ENCODE measurements at regions not wholly inside any gene's neighbourhood (a gene's known extent, or its start where the extent isn't known, plus 50 kb on each side); places are given as distances from the start of the nearest gene placed in this dataset.

- H3K27ac ChIP-seq (ENCODE audit: low read length): no peak overlapping the region
- no peaks in the 10 kb centered on the region for H4K20me1 ChIP-seq (ENCODE audit: insufficient read depth, low read length)
- H3K9ac ChIP-seq (ENCODE audit: low read length): no peak overlapping the region
- TF ChIP-seq CTCF (IDR thresholded peaks at IDR 0.05; ENCODE audit: low read depth, low read length) (no peak), EZH2phosphoT487 (IDR thresholded peaks at IDR 0.05; ENCODE audit: low read depth) (no peak)
- no peak overlapping the region for H2AFZ ChIP-seq (ENCODE audit: low read depth, low read length)
- no peaks in the 10 kb centered on the region for H3K27me3 ChIP-seq (ENCODE audit: low read depth, low read length)
- H3K4me2 ChIP-seq (ENCODE audit: low read length): no peak overlapping the region
- no peaks in the 10 kb centered on the region for H3K79me2 ChIP-seq (ENCODE audit: low read length)
- no peaks in the 10 kb centered on the region for H3K9me3 ChIP-seq (ENCODE audit: insufficient read depth, low read length)
- no peak overlapping the region for H3K4me3 ChIP-seq (ENCODE audit: low read length)
- H3K36me3 ChIP-seq (replicated peaks; ENCODE audit: low read depth, low read length): no peaks in the 10 kb centered on the region
- H3K4me1 ChIP-seq (ENCODE audit: low read length): no peaks in the 10 kb centered on the region
Measured at GRCh38 chr1:214848101-214848500, 234.4 kb upstream of the KCNK2 start.

- H4K20me1 ChIP-seq (ENCODE audit: insufficient read depth, low read length): no peaks in the 10 kb centered on the region
- H3K9ac ChIP-seq (ENCODE audit: low read length): no peak overlapping the region
- H3K36me3 ChIP-seq (replicated peaks; ENCODE audit: low read depth, low read length): no peaks in the 10 kb centered on the region
- no peaks in the 10 kb centered on the region for H3K4me1 ChIP-seq (ENCODE audit: low read length)
- no peaks in the 10 kb centered on the region for H3K27me3 ChIP-seq (ENCODE audit: low read depth, low read length)
- H3K79me2 ChIP-seq (ENCODE audit: low read length): no peaks in the 10 kb centered on the region
- no peak overlapping the region for H3K27ac ChIP-seq (ENCODE audit: low read length)
- no peak overlapping the region for H3K4me2 ChIP-seq (ENCODE audit: low read length)
- no peaks in the 10 kb centered on the region for H3K9me3 ChIP-seq (ENCODE audit: insufficient read depth, low read length)
- no peak overlapping the region for H2AFZ ChIP-seq (ENCODE audit: low read depth, low read length)
- TF ChIP-seq EZH2phosphoT487 (IDR thresholded peaks at IDR 0.05; ENCODE audit: low read depth) (no peak), CTCF (IDR thresholded peaks at IDR 0.05; ENCODE audit: low read depth, low read length) (no peak)
- H3K4me3 ChIP-seq (ENCODE audit: low read length): no peak overlapping the region
Measured at GRCh38 chr1:214850432-214851050, 232.0 kb upstream of the KCNK2 start.

GRCh38 chr1:214853340-214853739, 229.2 kb upstream of the KCNK2 start:
- TF ChIP-seq CTCF (IDR thresholded peaks at IDR 0.05; ENCODE audit: low read depth, low read length) (no peak), EZH2phosphoT487 (IDR thresholded peaks at IDR 0.05; ENCODE audit: low read depth) (no peak)
- Histone ChIP-seq H3K27me3 (ENCODE audit: low read depth, low read length) (no peaks in the 10 kb centered on the region), H3K4me1 (ENCODE audit: low read length) (no peaks in the 10 kb centered on the region), H3K79me2 (ENCODE audit: low read length) (no peaks in the 10 kb centered on the region), H4K20me1 (ENCODE audit: insufficient read depth, low read length) (no peaks in the 10 kb centered on the region), H3K27ac (ENCODE audit: low read length) (no peak overlapping the region), H3K4me3 (ENCODE audit: low read length) (no peak overlapping the region), H2AFZ (ENCODE audit: low read depth, low read length) (no peak overlapping the region), H3K4me2 (ENCODE audit: low read length) (no peak overlapping the region), H3K9me3 (ENCODE audit: insufficient read depth, low read length) (no peaks in the 10 kb centered on the region), H3K36me3 (replicated peaks; ENCODE audit: low read depth, low read length) (no peaks in the 10 kb centered on the region), H3K9ac (ENCODE audit: low read length) (no peak overlapping the region)

- Histone ChIP-seq H3K79me2 (ENCODE audit: low read length) (no peaks in the 10 kb centered on the region), H3K4me3 (ENCODE audit: low read length) (no peak overlapping the region), H3K27me3 (ENCODE audit: low read depth, low read length) (no peaks in the 10 kb centered on the region), H3K27ac (ENCODE audit: low read length) (no peak overlapping the region), H3K9me3 (ENCODE audit: insufficient read depth, low read length) (no peaks in the 10 kb centered on the region), H4K20me1 (ENCODE audit: insufficient read depth, low read length) (no peaks in the 10 kb centered on the region), H2AFZ (ENCODE audit: low read depth, low read length) (no peak overlapping the region), H3K4me2 (ENCODE audit: low read length) (no peak overlapping the region), H3K9ac (ENCODE audit: low read length) (no peak overlapping the region), H3K36me3 (replicated peaks; ENCODE audit: low read depth, low read length) (no peaks in the 10 kb centered on the region), H3K4me1 (ENCODE audit: low read length) (no peaks in the 10 kb centered on the region)
- no peak for TF ChIP-seq EZH2phosphoT487 (IDR thresholded peaks at IDR 0.05; ENCODE audit: low read depth)
- TF ChIP-seq CTCF (IDR thresholded peaks at IDR 0.05; ENCODE audit: low read depth, low read length): no peak
Measured at GRCh38 chr1:214854126-214854875, 228.2 kb upstream of the KCNK2 start.

Data from OCI-LY3 (cell line).